WERI-Rb-1 (cell line): ENCODE measurements at regions not wholly inside any gene's neighbourhood (a gene's known extent, or its start where the extent isn't known, plus 50 kb on each side); places are given as distances from the start of the nearest gene placed in this dataset.

Source experiments
- DNase-seq: peaks from one replicate; pipeline ENCODE4 v3.0.0-alpha.2; 2020
- H3K27ac ChIP-seq: fragments of 250-450 bp; sonication (Bioruptor Pico); 2 replicates; pipeline ENCODE4 v1.5.1; 2020; ENCODE audit warnings: mild to moderate bottlenecking, moderate library complexity
- H3K27me3 ChIP-seq: fragments of 250-450 bp; sonication (Bioruptor Pico); 2 replicates; pipeline ENCODE4 v1.5.1; 2021; ENCODE audit warnings: mild to moderate bottlenecking, low read depth, moderate library complexity; ENCODE audit not compliant: insufficient read depth, severe bottlenecking
- H3K36me3 ChIP-seq: fragments of 250-450 bp; sonication (Bioruptor Pico); 2 replicates; pipeline ENCODE4 v1.5.1; 2020; ENCODE audit warnings: mild to moderate bottlenecking, moderate library complexity
- H3K4me3 ChIP-seq: 2 replicates; pipeline ENCODE4 v1.5.1; 2011; ENCODE audit warnings: low read depth, mild to moderate bottlenecking, control low read depth, low read length
- H3K9me3 ChIP-seq: fragments of 250-450 bp; sonication (Bioruptor Pico); 2 replicates; pipeline ENCODE4 v1.5.1; 2021; ENCODE audit warnings: mild to moderate bottlenecking, moderate library complexity; ENCODE audit not compliant: severe bottlenecking
- CTCF ChIP-seq: IDR thresholded peaks from 2 replicates; pipeline ENCODE4 v1.5.1; 2011; ENCODE audit warnings: low read depth, mild to moderate bottlenecking, control low read depth, inconsistent platforms, low read length

- H3K9me3 ChIP-seq, result peaks cover 4% of the 10 kb centered on the region
- H3K27ac ChIP-seq, result no peak overlapping the region
- H3K4me3 ChIP-seq, result no peak overlapping the region
- no peak for DNase-seq
- no peaks in the 10 kb centered on the region for H3K36me3 ChIP-seq
- no peak for TF ChIP-seq CTCF
- H3K27me3 ChIP-seq, result peaks cover 77% of the 10 kb centered on the region
Measured at GRCh38 chrX:789096-789495, 158.5 kb downstream of the SHOX start.

GRCh38 chrX:786441-786881 lies 155.9 kb downstream of the SHOX start:
- Histone ChIP-seq H3K4me3 (no peak overlapping the region), H3K27ac (no peak overlapping the region), H3K27me3 (peaks cover 67% of the 10 kb centered on the region), H3K36me3 (no peaks in the 10 kb centered on the region), H3K9me3 (no peaks in the 10 kb centered on the region)
- DNase-seq, result no peak
- TF ChIP-seq CTCF, result no peak

GRCh38 chrX:784829-785228 lies 154.2 kb downstream of the SHOX start:
- Histone ChIP-seq H3K36me3 (no peaks in the 10 kb centered on the region), H3K27me3 (peaks cover 56% of the 10 kb centered on the region), H3K9me3 (no peaks in the 10 kb centered on the region), H3K4me3 (no peak overlapping the region), H3K27ac (no peak overlapping the region)
- TF ChIP-seq CTCF, result no peak
- no peak for DNase-seq

GRCh38 chrX:781224-782204 lies 150.9 kb downstream of the SHOX start:
- Histone ChIP-seq H3K27me3 (peaks cover 47% of the 10 kb centered on the region), H3K27ac (no peak overlapping the region), H3K4me3 (no peak overlapping the region), H3K36me3 (no peaks in the 10 kb centered on the region), H3K9me3 (no peaks in the 10 kb centered on the region)
- TF ChIP-seq CTCF, result no peak
- no peak for DNase-seq

GRCh38 chrX:776529-777230 lies 146.1 kb downstream of the SHOX start:
- Histone ChIP-seq H3K27me3 (peaks cover 60% of the 10 kb centered on the region), H3K27ac (no peak overlapping the region), H3K9me3 (no peaks in the 10 kb centered on the region), H3K36me3 (no peaks in the 10 kb centered on the region), H3K4me3 (no peak overlapping the region)
- TF ChIP-seq CTCF, result no peak
- no peak for DNase-seq
